Adipocyte (in vitro differentiated cells): ENCODE measurements at regions not wholly inside any gene's neighbourhood (a gene's known extent, or its start where the extent isn't known, plus 50 kb on each side); places are given as distances from the start of the nearest gene placed in this dataset.

Source experiments
- DNase-seq: peaks from one replicate; pipeline ENCODE4 v3.0.0-alpha.2; 2015; ENCODE audit warnings: low read depth
- H3K27me3 ChIP-seq: replicated peaks from 2 replicates; pipeline ENCODE4 v1.7.0; 2013; ENCODE audit warnings: mild to moderate bottlenecking, low read length, moderate library complexity; ENCODE audit not compliant: control insufficient read depth, insufficient read depth
- H3K36me3 ChIP-seq: 2 replicates; pipeline ENCODE4 v1.7.0; 2013; ENCODE audit warnings: low read length, mild to moderate bottlenecking, moderate library complexity; ENCODE audit not compliant: control insufficient read depth, insufficient read depth, severe bottlenecking
- H3K4me1 ChIP-seq: 2 replicates; pipeline ENCODE4 v1.7.0; 2013; ENCODE audit warnings: mild to moderate bottlenecking, low read length, moderate library complexity; ENCODE audit not compliant: control insufficient read depth, insufficient read depth
- H3K4me3 ChIP-seq: 2 replicates; pipeline ENCODE4 v1.7.0; 2013; ENCODE audit warnings: mild to moderate bottlenecking, low read length, moderate library complexity
- H3K9ac ChIP-seq: 2 replicates; pipeline ENCODE4 v1.7.0; 2013; ENCODE audit warnings: mild to moderate bottlenecking, low read length, moderate library complexity
- H3K9me3 ChIP-seq: 2 replicates; pipeline ENCODE4 v1.7.0; 2013; ENCODE audit warnings: mild to moderate bottlenecking, low read length, moderate library complexity; ENCODE audit not compliant: control insufficient read depth

GRCh38 chr15:97875025-97875512 is 85.4 kb upstream of the ARRDC4 start:
- Histone ChIP-seq H3K9ac (no peak overlapping the region), H3K27me3 (no peaks in the 10 kb centered on the region), H3K4me1 (no peaks in the 10 kb centered on the region), H3K4me3 (peak overlapping the region; percentile 52), H3K36me3 (no peaks in the 10 kb centered on the region), H3K9me3 (no peaks in the 10 kb centered on the region)
- DNase-seq, result no peak

- H3K4me1 ChIP-seq, result no peaks in the 10 kb centered on the region
- peak overlapping the region; percentile 52 for H3K4me3 ChIP-seq
- no peaks in the 10 kb centered on the region for H3K27me3 ChIP-seq
- DNase-seq, result no peak
- H3K9ac ChIP-seq, result no peak overlapping the region
- no peaks in the 10 kb centered on the region for H3K36me3 ChIP-seq
- H3K9me3 ChIP-seq, result no peaks in the 10 kb centered on the region
Observed at GRCh38 chr15:97875513-97876280, 84.8 kb upstream of the ARRDC4 start.

GRCh38 chr15:97876281-97876675 is 84.2 kb upstream of the ARRDC4 start:
- Histone ChIP-seq H3K9me3 (no peaks in the 10 kb centered on the region), H3K27me3 (no peaks in the 10 kb centered on the region), H3K9ac (no peak overlapping the region), H3K36me3 (no peaks in the 10 kb centered on the region), H3K4me1 (no peaks in the 10 kb centered on the region), H3K4me3 (no peak overlapping the region)
- DNase-seq, result no peak

- no peaks in the 10 kb centered on the region for H3K36me3 ChIP-seq
- H3K4me3 ChIP-seq, result no peak overlapping the region
- no peaks in the 10 kb centered on the region for H3K4me1 ChIP-seq
- no peak for DNase-seq
- no peak overlapping the region for H3K9ac ChIP-seq
- H3K27me3 ChIP-seq, result peaks cover 3% of the 10 kb centered on the region
- H3K9me3 ChIP-seq, result no peaks in the 10 kb centered on the region
Observed at GRCh38 chr15:97881346-97881965, 79.0 kb upstream of the ARRDC4 start.

- H3K4me1 ChIP-seq, result no peaks in the 10 kb centered on the region
- no peak overlapping the region for H3K4me3 ChIP-seq
- H3K36me3 ChIP-seq, result no peaks in the 10 kb centered on the region
- DNase-seq, result no peak
- H3K27me3 ChIP-seq, result peaks cover 7% of the 10 kb centered on the region
- no peaks in the 10 kb centered on the region for H3K9me3 ChIP-seq
- H3K9ac ChIP-seq, result no peak overlapping the region
Observed at GRCh38 chr15:97884513-97885131, 75.9 kb upstream of the ARRDC4 start.

GRCh38 chr15:97890307-97890706 is 70.2 kb upstream of the ARRDC4 start:
- DNase-seq, result no peak

GRCh38 chr15:97892167-97892938 is 68.2 kb upstream of the ARRDC4 start:
- no peaks in the 10 kb centered on the region for H3K36me3 ChIP-seq
- H3K27me3 ChIP-seq, result peaks cover 11% of the 10 kb centered on the region
- no peaks in the 10 kb centered on the region for H3K4me1 ChIP-seq
- no peak overlapping the region for H3K9ac ChIP-seq
- no peak overlapping the region for H3K4me3 ChIP-seq
- no peak for DNase-seq
- H3K9me3 ChIP-seq, result no peaks in the 10 kb centered on the region

More at GRCh38 chr15:97890307-97890706, 70.2 kb upstream of the ARRDC4 start:
- Histone ChIP-seq H3K27me3 (peaks cover 11% of the 10 kb centered on the region), H3K9ac (no peak overlapping the region), H3K36me3 (no peaks in the 10 kb centered on the region), H3K4me3 (no peak overlapping the region), H3K9me3 (no peaks in the 10 kb centered on the region), H3K4me1 (no peaks in the 10 kb centered on the region)

- DNase-seq, result no peak
- Histone ChIP-seq H3K4me3 (no peak overlapping the region), H3K36me3 (no peaks in the 10 kb centered on the region), H3K4me1 (no peaks in the 10 kb centered on the region), H3K27me3 (peaks cover 11% of the 10 kb centered on the region), H3K9me3 (no peaks in the 10 kb centered on the region), H3K9ac (no peak overlapping the region)
Observed at GRCh38 chr15:97893967-97894366, 66.5 kb upstream of the ARRDC4 start.

- no peak overlapping the region for H3K4me3 ChIP-seq
- H3K36me3 ChIP-seq, result no peaks in the 10 kb centered on the region
Observed at GRCh38 chr15:97899981-97900380, 60.5 kb upstream of the ARRDC4 start.

GRCh38 chr15:97902140-97902780 is 58.2 kb upstream of the ARRDC4 start:
- Histone ChIP-seq H3K9me3 (no peaks in the 10 kb centered on the region), H3K4me1 (peaks cover 21% of the 10 kb centered on the region), H3K27me3 (peaks cover 9% of the 10 kb centered on the region)

More at GRCh38 chr15:97899981-97900380, 60.5 kb upstream of the ARRDC4 start:
- DNase-seq, result no peak
- no peak overlapping the region for H3K9ac ChIP-seq
- H3K27me3 ChIP-seq, result peaks cover 4% of the 10 kb centered on the region
- H3K4me1 ChIP-seq, result peaks cover 21% of the 10 kb centered on the region
- H3K9me3 ChIP-seq, result no peaks in the 10 kb centered on the region

More at GRCh38 chr15:97902140-97902780, 58.2 kb upstream of the ARRDC4 start:
- H3K36me3 ChIP-seq, result no peaks in the 10 kb centered on the region
- H3K9ac ChIP-seq, result no peak overlapping the region
- H3K4me3 ChIP-seq, result no peak overlapping the region
- no peak for DNase-seq
